ENCODE measurements at regions not wholly inside any gene's neighbourhood (a gene's known extent, or its start where the extent isn't known, plus 50 kb on each side); places are given as distances from the start of the nearest gene placed in this dataset.

DNA sequence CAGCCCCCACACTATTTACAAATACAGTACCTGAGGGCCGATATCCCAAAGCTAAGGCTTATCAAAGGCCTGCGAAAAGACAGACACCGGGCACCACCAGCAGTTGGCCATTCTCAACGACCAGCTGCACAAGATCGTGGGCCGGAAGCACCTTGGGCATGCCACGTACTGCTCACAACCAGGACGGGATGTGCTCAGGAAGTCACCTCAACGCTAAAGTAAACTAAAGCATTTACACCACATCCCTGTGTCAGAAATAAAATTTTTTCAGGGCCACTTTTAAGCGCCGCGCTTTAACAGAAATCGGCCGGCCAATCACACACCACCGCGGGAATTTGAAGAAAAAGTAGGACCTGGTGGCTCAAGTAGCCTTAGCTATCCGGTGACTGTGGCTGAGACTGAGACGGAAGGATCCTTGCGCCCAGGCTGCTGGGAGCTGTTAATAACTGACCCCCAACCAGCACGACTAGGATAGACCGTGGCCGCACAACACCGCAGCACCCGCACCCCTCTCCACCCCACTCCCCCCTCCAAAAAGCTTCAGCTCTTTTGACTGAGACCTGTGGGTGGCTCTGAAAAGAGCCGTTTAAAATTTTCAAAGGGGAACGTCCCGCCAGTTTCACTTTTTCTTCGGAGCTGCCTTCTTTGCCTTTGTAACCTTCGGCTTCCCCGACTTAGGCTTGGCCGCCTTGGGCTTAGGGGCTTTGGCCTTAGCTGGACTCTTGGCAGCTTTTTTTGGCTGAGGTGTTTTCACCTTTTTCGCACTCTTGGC is 131.2 kb upstream of the BTN3A2 start:
- no CpG with 5 or more reads among the region's 32 CpGs for WGBS (ENCODE audit: extremely low coverage, insufficient read length, low lambda C conversion rate)
- no peak overlapping the region for H2BK15ac ChIP-seq (ENCODE audit: low read depth, low read length)
- no peak overlapping the region for H2AFZ ChIP-seq (ENCODE audit: low read length)

More for the DNA sequence above, 131.2 kb upstream of the BTN3A2 start:
- Histone ChIP-seq H4K20me1 (ENCODE audit: control insufficient read depth, insufficient read depth, insufficient read length) (peaks cover 3% of the 10 kb centered on the region), H3K14ac (ENCODE audit: insufficient read depth, low read length) (peak overlapping the region; percentile 92), H3K23ac (ENCODE audit: insufficient read length, low read depth, low read length) (no peak overlapping the region), H3K4me2 (ENCODE audit: insufficient read depth, insufficient read length, low read length) (peak overlapping the region; percentile 94), H3K18ac (ENCODE audit: insufficient read length, low read depth, low read length) (peak overlapping the region; percentile 85), H3K56ac (ENCODE audit: insufficient read length, low read depth, low read length) (no peak overlapping the region), H3K27ac (ENCODE audit: insufficient read length, low read depth, low read length) (peak overlapping the region; percentile 70), H4K5ac (ENCODE audit: insufficient read length, low read depth, low read length) (peak overlapping the region; percentile 1), H4K8ac (replicated peaks; ENCODE audit: insufficient read length, low read depth, low read length) (no peak overlapping the region), H2BK20ac (ENCODE audit: low read depth, low read length, poor library complexity, severe bottlenecking) (no peak overlapping the region), H2BK120ac (ENCODE audit: low read depth, low read length, poor library complexity, severe bottlenecking) (no peak overlapping the region), H3K9ac (ENCODE audit: extremely low read depth, insufficient read length, low read length) (peak overlapping the region; percentile 95), H3K9me3 (ENCODE audit: control insufficient read depth, low read depth, low read length) (no peaks in the 10 kb centered on the region), H2BK12ac (ENCODE audit: insufficient read length, low read depth, low read length) (no peak overlapping the region), H3T11ph (ENCODE audit: low read length) (no peak overlapping the region), H3K79me1 (ENCODE audit: insufficient read depth, low read depth, low read length, poor library complexity, severe bottlenecking) (no peaks in the 10 kb centered on the region), H3K4me1 (ENCODE audit: insufficient read depth, low read length) (peaks cover 4% of the 10 kb centered on the region; the same call in 1 of the 2 replicates), H4K91ac (ENCODE audit: insufficient read length, low read depth, low read length) (no peak overlapping the region), H3K4ac (ENCODE audit: low read depth, low read length) (no peak overlapping the region), H3K79me2 (ENCODE audit: insufficient read depth, low read length) (no peaks in the 10 kb centered on the region), H3K23me2 (ENCODE audit: insufficient read length, low read depth, low read length, poor library complexity, severe bottlenecking) (peaks cover 10% of the 10 kb centered on the region), H2BK5ac (ENCODE audit: insufficient read length, low read length) (peak overlapping the region; percentile 33), H2AK5ac (ENCODE audit: insufficient read length, low read length) (no peak overlapping the region), H3K27me3 (ENCODE audit: insufficient read depth, low read length) (no peaks in the 10 kb centered on the region)
- peak overlapping the region; percentile 72 to 96 for H3K4me3 Mint-ChIP-seq
- H3K27me3 Mint-ChIP-seq (ENCODE audit: low read depth), result no peaks in the 10 kb centered on the region
- peak overlapping the region; percentile 88 to 97 (median 92) for H3K27ac Mint-ChIP-seq
- DNase-seq, result peak; percentile 64
- H3K4me1 Mint-ChIP-seq, result peaks cover 24 to 34% of the 10 kb centered on the region in 2 experiments
- TF ChIP-seq, protein P1, sequence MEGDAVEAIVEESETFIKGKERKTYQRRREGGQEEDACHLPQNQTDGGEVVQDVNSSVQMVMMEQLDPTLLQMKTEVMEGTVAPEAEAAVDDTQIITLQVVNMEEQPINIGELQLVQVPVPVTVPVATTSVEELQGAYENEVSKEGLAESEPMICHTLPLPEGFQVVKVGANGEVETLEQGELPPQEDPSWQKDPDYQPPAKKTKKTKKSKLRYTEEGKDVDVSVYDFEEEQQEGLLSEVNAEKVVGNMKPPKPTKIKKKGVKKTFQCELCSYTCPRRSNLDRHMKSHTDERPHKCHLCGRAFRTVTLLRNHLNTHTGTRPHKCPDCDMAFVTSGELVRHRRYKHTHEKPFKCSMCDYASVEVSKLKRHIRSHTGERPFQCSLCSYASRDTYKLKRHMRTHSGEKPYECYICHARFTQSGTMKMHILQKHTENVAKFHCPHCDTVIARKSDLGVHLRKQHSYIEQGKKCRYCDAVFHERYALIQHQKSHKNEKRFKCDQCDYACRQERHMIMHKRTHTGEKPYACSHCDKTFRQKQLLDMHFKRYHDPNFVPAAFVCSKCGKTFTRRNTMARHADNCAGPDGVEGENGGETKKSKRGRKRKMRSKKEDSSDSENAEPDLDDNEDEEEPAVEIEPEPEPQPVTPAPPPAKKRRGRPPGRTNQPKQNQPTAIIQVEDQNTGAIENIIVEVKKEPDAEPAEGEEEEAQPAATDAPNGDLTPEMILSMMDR (conservative IDR thresholded peaks at IDR 0.05), result no peak
- H3K9me3 Mint-ChIP-seq, result no peaks in the 10 kb centered on the region
- H3K36me3 Mint-ChIP-seq (ENCODE audit: insufficient read depth in 1 of 3, low read depth in 3 of 3), result no peaks in the 10 kb centered on the region; a peak in 1 of 7 replicates

Measured in H9 (cell line).